Ishikawa (cell line): ENCODE measurements at regions not wholly inside any gene's neighbourhood (a gene's known extent, or its start where the extent isn't known, plus 50 kb on each side); places are given as distances from the start of the nearest gene placed in this dataset.

ENCODE experiments used
- CEBPB ChIP-seq: IDR thresholded peaks from 2 replicates; pipeline ENCODE4 v1.6.1; 2012
- CREB1 ChIP-seq: IDR thresholded peaks from 2 replicates; pipeline ENCODE4 v1.6.1; 2012; ENCODE audit warnings: low read depth
- EGR1 ChIP-seq: IDR thresholded peaks from 2 replicates; pipeline ENCODE4 v1.6.1; 2012
- EP300 ChIP-seq: IDR thresholded peaks from 2 replicates; pipeline ENCODE4 v1.6.1; 2012; ENCODE audit warnings: borderline replicate concordance
- FOXM1 ChIP-seq: IDR thresholded peaks from 2 replicates; pipeline ENCODE4 v1.6.1; 2012; ENCODE audit warnings: low read depth, borderline replicate concordance
- NFIC ChIP-seq: IDR thresholded peaks from 2 replicates; pipeline ENCODE4 v1.6.1; 2012
- RAD21 ChIP-seq: IDR thresholded peaks from 2 replicates; pipeline ENCODE4 v1.6.1; 2012; ENCODE audit warnings: low read depth
- REST ChIP-seq: IDR thresholded peaks from 2 replicates; pipeline ENCODE4 v1.6.1; 2012; ENCODE audit warnings: low read depth, mild to moderate bottlenecking
- TAF1 ChIP-seq: IDR thresholded peaks from 2 replicates; pipeline ENCODE4 v1.6.1; 2012; ENCODE audit warnings: low read depth, mild to moderate bottlenecking
- TCF12 ChIP-seq: IDR thresholded peaks from 2 replicates; pipeline ENCODE4 v1.6.1; 2012; ENCODE audit warnings: low read depth
- TEAD4 ChIP-seq: IDR thresholded peaks from 2 replicates; pipeline ENCODE4 v1.6.1; 2012
- YY1 ChIP-seq: IDR thresholded peaks from 2 replicates; pipeline ENCODE4 v1.6.1; 2012; ENCODE audit warnings: low read depth
- ZBTB7A ChIP-seq: IDR thresholded peaks from 2 replicates; pipeline ENCODE4 v1.6.1; 2012; ENCODE audit warnings: low read depth
- TF ChIP-seq, protein P1 (sequence below): IDR thresholded peaks from 2 replicates; pipeline ENCODE4 v1.6.1; 2012
- TF ChIP-seq, protein P2 (sequence below): IDR thresholded peaks from 2 replicates; pipeline ENCODE4 v1.6.1; 2012

GRCh38 chr3:87982421-87982820 is 76.4 kb downstream of the CGGBP1 start:
- TF ChIP-seq FOXM1: no peak
- no peak for TF ChIP-seq EP300
- TF ChIP-seq CREB1: no peak
- no peak for TF ChIP-seq EGR1
- TF ChIP-seq, protein P1, sequence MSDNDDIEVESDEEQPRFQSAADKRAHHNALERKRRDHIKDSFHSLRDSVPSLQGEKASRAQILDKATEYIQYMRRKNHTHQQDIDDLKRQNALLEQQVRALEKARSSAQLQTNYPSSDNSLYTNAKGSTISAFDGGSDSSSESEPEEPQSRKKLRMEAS: no peak
- no peak for TF ChIP-seq TCF12
- no peak for TF ChIP-seq NFIC
- no peak for TF ChIP-seq TAF1
- TF ChIP-seq, protein P2, sequence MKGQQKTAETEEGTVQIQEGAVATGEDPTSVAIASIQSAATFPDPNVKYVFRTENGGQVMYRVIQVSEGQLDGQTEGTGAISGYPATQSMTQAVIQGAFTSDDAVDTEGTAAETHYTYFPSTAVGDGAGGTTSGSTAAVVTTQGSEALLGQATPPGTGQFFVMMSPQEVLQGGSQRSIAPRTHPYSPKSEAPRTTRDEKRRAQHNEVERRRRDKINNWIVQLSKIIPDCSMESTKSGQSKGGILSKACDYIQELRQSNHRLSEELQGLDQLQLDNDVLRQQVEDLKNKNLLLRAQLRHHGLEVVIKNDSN: no peak
- no peak for TF ChIP-seq CEBPB
- no peak for TF ChIP-seq RAD21
- no peak for TF ChIP-seq TEAD4
- no peak for TF ChIP-seq ZBTB7A
- no peak for TF ChIP-seq REST
- no peak for TF ChIP-seq YY1

- peak; percentile 62 for TF ChIP-seq NFIC
- no peak for TF ChIP-seq EP300
Measured at GRCh38 chr3:87979527-87979926, 79.3 kb downstream of the CGGBP1 start.

DNA sequence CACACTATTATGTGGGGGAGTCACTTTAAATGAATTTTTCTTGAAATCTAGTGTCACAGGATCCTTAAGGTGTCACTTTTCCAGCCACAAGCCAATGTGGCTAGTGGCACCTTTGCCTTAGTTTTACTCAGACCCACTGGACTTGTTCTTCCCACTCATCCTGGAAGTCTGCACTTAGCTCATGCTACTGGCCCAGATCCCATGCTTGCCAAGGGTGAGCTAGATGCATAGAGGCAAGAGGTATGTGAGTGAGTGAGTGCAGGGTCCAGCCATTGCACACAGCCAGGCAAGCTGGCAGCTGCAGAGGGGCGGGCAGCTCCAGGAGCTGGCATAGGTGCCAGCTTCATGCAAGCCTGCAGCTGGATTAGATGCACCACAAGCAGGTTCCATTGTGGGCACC is 81.0 kb downstream of the CGGBP1 start:
- TF ChIP-seq CREB1 (no peak), YY1 (no peak), CEBPB (no peak), EGR1 (no peak), NFIC (no peak), RAD21 (no peak), ZBTB7A (no peak), REST (no peak), TEAD4 (no peak), EP300 (no peak), TCF12 (no peak), FOXM1 (no peak), TAF1 (no peak)
- TF ChIP-seq, protein P2: no peak
- TF ChIP-seq, protein P1: no peak

GRCh38 chr3:87975716-87976115 is 83.1 kb downstream of the CGGBP1 start:
- TF ChIP-seq EP300: no peak

- TF ChIP-seq TAF1 (no peak), EGR1 (no peak), YY1 (no peak), NFIC (no peak), ZBTB7A (no peak), CREB1 (no peak), TEAD4 (no peak), FOXM1 (no peak), EP300 (no peak)
- TF ChIP-seq, protein P2: no peak
- TF ChIP-seq, protein P1: no peak
Measured at GRCh38 chr3:87973906-87974305, 84.9 kb downstream of the CGGBP1 start.

GRCh38 chr3:87969620-87970019 is 89.2 kb downstream of the CGGBP1 start:
- TF ChIP-seq YY1 (no peak), REST (no peak), ZBTB7A (no peak), FOXM1 (no peak), NFIC (no peak), TEAD4 (no peak), CREB1 (no peak), EGR1 (no peak), TAF1 (no peak), CEBPB (no peak), RAD21 (no peak), EP300 (no peak), TCF12 (no peak)
- TF ChIP-seq, protein P1: no peak
- TF ChIP-seq, protein P2: no peak
